ENCODE measurements at regions not wholly inside any gene's neighbourhood (a gene's known extent, or its start where the extent isn't known, plus 50 kb on each side); places are given as distances from the start of the nearest gene placed in this dataset.

- TF ChIP-seq CTCF (conservative IDR thresholded peaks at IDR 0.05) = no peak
- TF ChIP-seq EZH2 (IDR thresholded peaks at IDR 0.05; ENCODE audit: low read depth) = no peak
Measured at GRCh38 chr2:122758967-122759366, 1003.5 kb downstream of the TSN start.

Data from PC-9 (cell line).